ENCODE measurements at regions not wholly inside any gene's neighbourhood (a gene's known extent, or its start where the extent isn't known, plus 50 kb on each side); places are given as distances from the start of the nearest gene placed in this dataset.

DNA sequence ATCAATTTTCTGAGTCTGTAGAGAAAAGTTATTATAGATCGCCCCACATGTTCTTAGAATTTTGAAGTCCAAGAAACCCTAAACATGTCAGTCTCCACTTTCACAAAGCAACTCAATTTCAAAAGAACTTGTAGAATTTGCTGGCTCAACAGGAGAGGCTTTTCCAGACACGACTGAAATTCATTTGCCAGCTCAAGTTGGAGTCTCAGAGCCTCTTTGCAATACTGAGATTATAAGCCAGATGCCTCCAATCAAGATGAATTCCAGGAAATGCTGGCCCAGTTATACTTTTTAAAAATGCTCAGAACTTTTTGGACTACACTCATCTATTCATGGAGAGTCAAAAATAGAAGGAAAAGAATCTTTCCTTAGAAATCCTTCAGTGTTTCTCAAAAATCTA is 56.9 kb upstream of the NLGN1 start:
- TF ChIP-seq, protein P1, sequence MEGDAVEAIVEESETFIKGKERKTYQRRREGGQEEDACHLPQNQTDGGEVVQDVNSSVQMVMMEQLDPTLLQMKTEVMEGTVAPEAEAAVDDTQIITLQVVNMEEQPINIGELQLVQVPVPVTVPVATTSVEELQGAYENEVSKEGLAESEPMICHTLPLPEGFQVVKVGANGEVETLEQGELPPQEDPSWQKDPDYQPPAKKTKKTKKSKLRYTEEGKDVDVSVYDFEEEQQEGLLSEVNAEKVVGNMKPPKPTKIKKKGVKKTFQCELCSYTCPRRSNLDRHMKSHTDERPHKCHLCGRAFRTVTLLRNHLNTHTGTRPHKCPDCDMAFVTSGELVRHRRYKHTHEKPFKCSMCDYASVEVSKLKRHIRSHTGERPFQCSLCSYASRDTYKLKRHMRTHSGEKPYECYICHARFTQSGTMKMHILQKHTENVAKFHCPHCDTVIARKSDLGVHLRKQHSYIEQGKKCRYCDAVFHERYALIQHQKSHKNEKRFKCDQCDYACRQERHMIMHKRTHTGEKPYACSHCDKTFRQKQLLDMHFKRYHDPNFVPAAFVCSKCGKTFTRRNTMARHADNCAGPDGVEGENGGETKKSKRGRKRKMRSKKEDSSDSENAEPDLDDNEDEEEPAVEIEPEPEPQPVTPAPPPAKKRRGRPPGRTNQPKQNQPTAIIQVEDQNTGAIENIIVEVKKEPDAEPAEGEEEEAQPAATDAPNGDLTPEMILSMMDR (IDR thresholded peaks at IDR 0.05; ENCODE audit: low read depth, low read length) = no peak
- TF ChIP-seq POLR2A (IDR thresholded peaks at IDR 0.05; ENCODE audit: extremely low read depth, insufficient read length) (no peak), MAX (IDR thresholded peaks at IDR 0.05; ENCODE audit: low read depth, low read length) (no peak)
